ENCODE measurements at regions not wholly inside any gene's neighbourhood (a gene's known extent, or its start where the extent isn't known, plus 50 kb on each side); places are given as distances from the start of the nearest gene placed in this dataset.

- TF ChIP-seq MAX (IDR thresholded peaks at IDR 0.05) (no peak), ZBTB7A (IDR thresholded peaks at IDR 0.05; ENCODE audit: low read depth) (no peak), USF1 (IDR thresholded peaks at IDR 0.05) (no peak), YY1 (IDR thresholded peaks at IDR 0.05; ENCODE audit: low read depth) (no peak), EP300 (IDR thresholded peaks at IDR 0.05; ENCODE audit: borderline replicate concordance) (no peak), EGR1 (IDR thresholded peaks at IDR 0.05) (no peak), TCF12 (IDR thresholded peaks at IDR 0.05; ENCODE audit: low read depth) (no peak)
Observed at GRCh38 chr10:36171953-36172940, 530.2 kb upstream of the FZD8 start.

GRCh38 chr10:36171556-36171952 is 529.5 kb upstream of the FZD8 start:
- TF ChIP-seq YY1 (IDR thresholded peaks at IDR 0.05; ENCODE audit: low read depth), result no peak
- TF ChIP-seq CREB1 (IDR thresholded peaks at IDR 0.05; ENCODE audit: low read depth), result no peak
- no peak for TF ChIP-seq RAD21 (IDR thresholded peaks at IDR 0.05; ENCODE audit: low read depth)
- no peak for TF ChIP-seq EP300 (IDR thresholded peaks at IDR 0.05; ENCODE audit: borderline replicate concordance)
- no peak for TF ChIP-seq MAX (IDR thresholded peaks at IDR 0.05)
- TF ChIP-seq CEBPB (IDR thresholded peaks at IDR 0.05), result no peak
- TF ChIP-seq REST (IDR thresholded peaks at IDR 0.05; ENCODE audit: low read depth), result no peak
- TF ChIP-seq TCF12 (IDR thresholded peaks at IDR 0.05; ENCODE audit: low read depth), result no peak
- no peak for TF ChIP-seq NFIC (IDR thresholded peaks at IDR 0.05)

GRCh38 chr10:36170943-36171501 is 528.9 kb upstream of the FZD8 start:
- TF ChIP-seq TAF1 (IDR thresholded peaks at IDR 0.05; ENCODE audit: low read depth) (no peak), RAD21 (IDR thresholded peaks at IDR 0.05; ENCODE audit: low read depth) (no peak), NFIC (IDR thresholded peaks at IDR 0.05) (no peak), MAX (IDR thresholded peaks at IDR 0.05) (no peak), FOXM1 (IDR thresholded peaks at IDR 0.05; ENCODE audit: borderline replicate concordance, low read depth) (no peak), EP300 (IDR thresholded peaks at IDR 0.05; ENCODE audit: borderline replicate concordance) (no peak), ZBTB7A (IDR thresholded peaks at IDR 0.05; ENCODE audit: low read depth) (no peak), EGR1 (IDR thresholded peaks at IDR 0.05) (no peak), REST (IDR thresholded peaks at IDR 0.05; ENCODE audit: low read depth) (no peak), TCF12 (IDR thresholded peaks at IDR 0.05; ENCODE audit: low read depth) (no peak), YY1 (IDR thresholded peaks at IDR 0.05; ENCODE audit: low read depth) (no peak), CREB1 (IDR thresholded peaks at IDR 0.05; ENCODE audit: low read depth) (no peak)

- TF ChIP-seq NFIC (IDR thresholded peaks at IDR 0.05) (no peak), RAD21 (IDR thresholded peaks at IDR 0.05; ENCODE audit: low read depth) (no peak), EGR1 (IDR thresholded peaks at IDR 0.05) (no peak), MAX (IDR thresholded peaks at IDR 0.05) (no peak), REST (IDR thresholded peaks at IDR 0.05; ENCODE audit: low read depth) (no peak), TEAD4 (IDR thresholded peaks at IDR 0.05) (no peak), USF1 (IDR thresholded peaks at IDR 0.05) (no peak), EP300 (IDR thresholded peaks at IDR 0.05; ENCODE audit: borderline replicate concordance) (no peak), CEBPB (IDR thresholded peaks at IDR 0.05) (no peak), FOXM1 (IDR thresholded peaks at IDR 0.05; ENCODE audit: borderline replicate concordance, low read depth) (no peak)
Observed at GRCh38 chr10:36170142-36170719, 528.1 kb upstream of the FZD8 start.
